Stomach (tissue), 8 donors: ENCODE measurements at regions not wholly inside any gene's neighbourhood (a gene's known extent, or its start where the extent isn't known, plus 50 kb on each side); places are given as distances from the start of the nearest gene placed in this dataset.

Experiments used
- DNase-seq, 2 donors: peaks; one replicate each; pipeline versions ENCODE4 v3.0.0 to v3.0.0-alpha.2; 2013 to 2019
- H3K27ac ChIP-seq, 5 donors: fragments of 200-600 bp in 4 of 5; sonication (generic) in 4 of 5; one replicate each; pipeline ENCODE4 v1.5.1; 2013 to 2019; ENCODE audit warnings: mild to moderate bottlenecking in 1 of 5, moderate library complexity in 1 of 5
- H3K27me3 ChIP-seq, 3 donors: fragments of 200-600 bp; sonication (generic); one replicate each; pipeline ENCODE4 v1.5.1; 2017 to 2019; ENCODE audit warnings: mixed run types in 1 of 3
- H3K36me3 ChIP-seq, 4 donors: fragments of 200-600 bp; sonication (generic); 1 replicate in 3 of 4; 2 replicates in 1 of 4; pipeline ENCODE4 v1.5.1; 2016 to 2019
- H3K4me1 ChIP-seq, 4 donors: fragments of 200-600 bp; sonication (generic); one replicate each; pipeline ENCODE4 v1.5.1; 2016 to 2019
- H3K4me3 ChIP-seq, 4 donors: fragments of 200-600 bp; sonication (generic) in 3 of 4; one replicate each; pipeline ENCODE4 v1.5.1; 2016 to 2019; ENCODE audit warnings: mild to moderate bottlenecking in 1 of 4
- H3K9me3 ChIP-seq, 4 donors: fragments of 200-600 bp; sonication (generic); one replicate each; pipeline ENCODE4 v1.5.1; 2016 to 2019
- CTCF ChIP-seq, 7 experiments: fragments of 450-650 bp in 4 of 7; fragments of 200-600 bp in 3 of 7; sonication (generic) in 3 of 7; IDR thresholded peaks; one replicate each; pipeline ENCODE4 v1.5.1; 2016 to 2019; ENCODE audit warnings: antibody characterized with exemption in 7 of 7, control low read depth in 2 of 7, mild to moderate bottlenecking in 1 of 7
- EP300 ChIP-seq: sonication (generic); formaldehyde crosslinking; IDR thresholded peaks from one replicate; pipeline ENCODE4 v1.6.1; 2017; ENCODE audit warnings: antibody characterized with exemption
- POLR2A ChIP-seq, 4 donors: fragments of 450-650 bp; IDR thresholded peaks; one replicate each; pipeline ENCODE4 v1.6.1; 2016; ENCODE audit warnings: antibody characterized with exemption in 4 of 4, control low read depth in 2 of 4, mild to moderate bottlenecking in 1 of 4, moderate library complexity in 1 of 4
- POLR2AphosphoS5 ChIP-seq, 3 donors: sonication (generic); formaldehyde crosslinking; IDR thresholded peaks; one replicate each; pipeline ENCODE4 v1.6.1; 2016; ENCODE audit warnings: antibody characterized with exemption in 3 of 3
- WGBS, 5 donors: extraction: QIAGEN DNeasy Blood & Tissue Kit in 3 of 5; methylation state at CpG; one replicate each; pipeline versions ENCODE4 v1.1.5 to v1.1.7; 2013 to 2018; 5-methylcytosine and 5-hydroxymethylcytosine counted together
- intact Hi-C: fragments of 100-400 bp; cut with DNase I; formaldehyde crosslinking; loops from one replicate; pipeline ENCODE4 v1.15.1; 2023; ENCODE audit warnings: low total_unique reads
- donor health status: healthy with polysubstance abuse.
- donor health status: Bipolar disorder and iron deficiency.
- donor health status: healthy.

DNA sequence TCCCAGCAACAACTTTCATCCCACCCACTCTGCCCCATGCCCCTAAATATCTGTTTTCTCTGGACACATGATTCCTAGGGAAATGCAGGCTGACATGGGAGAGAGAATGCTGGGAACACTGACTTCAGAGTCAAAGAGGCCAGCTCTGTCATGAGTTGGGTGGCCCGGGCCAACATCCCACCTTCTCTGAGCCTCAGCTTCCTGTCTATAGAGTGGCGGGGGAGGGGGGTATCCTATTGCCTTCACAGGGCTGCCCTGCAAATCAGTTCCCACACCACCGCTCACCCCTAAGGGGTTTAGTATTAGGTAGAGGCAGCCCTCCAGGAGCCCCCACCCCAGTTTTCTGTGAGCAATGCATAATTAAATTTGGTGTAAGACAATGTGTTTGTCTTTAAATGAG lies 175.0 kb upstream of the NCAM1 start:
- Histone ChIP-seq H3K4me1 (peaks cover 0 to 26% (median 9%) of the 10 kb centered on the region in 4 donors), H3K4me3 (no peak overlapping the region), H3K9me3 (no peaks in the 10 kb centered on the region), H3K36me3 (no peaks in the 10 kb centered on the region), H3K27ac (no peak overlapping the region), H3K27me3 (peaks cover 0 to 4% (median 0%) of the 10 kb centered on the region in 3 donors)
- intact Hi-C loops: no loop called here
- no peak for DNase-seq
- WGBS, 5 donors: 84 to 94% (median 91%) methylated on average over 3 of the region's 3 CpGs
- TF ChIP-seq CTCF (IDR thresholded peaks at IDR 0.05) (no peak), POLR2A (IDR thresholded peaks at IDR 0.05) (no peak), EP300 (no peak), POLR2AphosphoS5 (IDR thresholded peaks at IDR 0.05) (no peak)

- TF ChIP-seq POLR2A (IDR thresholded peaks at IDR 0.05): no peak
- no peak for TF ChIP-seq POLR2AphosphoS5 (IDR thresholded peaks at IDR 0.05)
- TF ChIP-seq CTCF (IDR thresholded peaks at IDR 0.05): no peak
- no peak for TF ChIP-seq EP300
- H3K4me1 ChIP-seq: peaks cover 0 to 26% (median 9%) of the 10 kb centered on the region in 4 donors
- DNase-seq: no peak
- no peaks in the 10 kb centered on the region for H3K27me3 ChIP-seq
- H3K36me3 ChIP-seq: no peaks in the 10 kb centered on the region
- H3K27ac ChIP-seq: no peak overlapping the region
- H3K4me3 ChIP-seq: no peak overlapping the region
- intact Hi-C loops: no loop called here
- no peaks in the 10 kb centered on the region for H3K9me3 ChIP-seq
- WGBS, 5 donors: 58 to 80% (median 69%) methylated on average over 5 of the region's 5 CpGs
These were observed 174.2 kb upstream of the NCAM1 start for GRCh38 chr11:112786886-112787530.

DNA sequence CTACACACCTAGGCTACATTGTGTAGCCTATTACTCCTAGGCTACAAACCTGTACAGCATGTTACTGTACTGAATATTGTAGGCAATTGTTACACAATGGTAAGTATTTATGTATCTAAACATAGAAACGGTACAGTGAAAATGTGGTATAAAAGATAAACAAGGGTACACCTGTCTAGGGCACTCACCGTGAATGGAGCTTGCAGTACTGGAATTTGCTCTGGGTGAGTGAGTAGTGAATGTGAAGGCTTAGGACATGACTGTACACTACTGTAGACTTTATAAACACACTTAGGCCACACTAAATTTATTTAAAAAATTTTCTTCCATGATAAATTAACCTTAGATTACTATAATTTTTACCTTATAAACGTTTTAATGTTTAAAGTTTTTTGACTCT lies 171.7 kb upstream of the NCAM1 start:
- Histone ChIP-seq H3K36me3 (no peaks in the 10 kb centered on the region), H3K9me3 (no peaks in the 10 kb centered on the region), H3K27me3 (no peaks in the 10 kb centered on the region), H3K27ac (no peak overlapping the region), H3K4me1 (peaks cover 0 to 24% (median 8%) of the 10 kb centered on the region in 4 donors), H3K4me3 (no peak overlapping the region)
- 35 to 47% (median 39%) methylated on average over 3 of the region's 3 CpGs for WGBS, 5 donors
- intact Hi-C loops: no loop called here
- DNase-seq: no peak
- no peak for TF ChIP-seq EP300
- TF ChIP-seq POLR2A (IDR thresholded peaks at IDR 0.05): no peak
- no peak for TF ChIP-seq CTCF (IDR thresholded peaks at IDR 0.05)
- no peak for TF ChIP-seq POLR2AphosphoS5 (IDR thresholded peaks at IDR 0.05)

DNA sequence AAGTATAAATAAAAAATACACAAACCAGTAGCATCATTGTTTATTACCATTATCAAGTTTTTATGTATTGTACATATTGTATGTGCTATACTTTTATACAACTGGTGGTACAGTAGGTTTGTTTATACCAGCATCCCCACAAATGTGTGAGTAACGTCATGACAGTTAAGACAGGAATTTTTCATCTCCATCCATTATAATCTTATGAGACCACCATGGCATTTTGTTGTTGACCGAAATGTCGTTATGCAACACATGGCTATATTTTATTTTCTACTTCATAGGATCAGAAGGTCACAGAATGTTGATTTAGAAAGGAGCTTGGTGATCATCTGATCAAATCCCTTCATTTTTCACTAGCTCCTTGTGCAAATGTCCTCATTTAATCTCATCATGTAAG lies 170.9 kb upstream of the NCAM1 start:
- DNase-seq: no peak
- H3K4me1 ChIP-seq: peaks cover 0 to 20% (median 7%) of the 10 kb centered on the region in 4 donors
- TF ChIP-seq EP300 (no peak), POLR2A (IDR thresholded peaks at IDR 0.05) (no peak), POLR2AphosphoS5 (IDR thresholded peaks at IDR 0.05) (no peak), CTCF (IDR thresholded peaks at IDR 0.05) (no peak)
- WGBS, 5 donors: 64 to 83% (median 76%) methylated on average over 3 of the region's 3 CpGs
- H3K4me3 ChIP-seq: no peak overlapping the region
- intact Hi-C loops: no loop called here
- no peak overlapping the region for H3K27ac ChIP-seq
- no peaks in the 10 kb centered on the region for H3K36me3 ChIP-seq
- H3K27me3 ChIP-seq: no peaks in the 10 kb centered on the region
- no peaks in the 10 kb centered on the region for H3K9me3 ChIP-seq
